Suprapubic skin (tissue), 4 donors: ENCODE measurements at regions not wholly inside any gene's neighbourhood (a gene's known extent, or its start where the extent isn't known, plus 50 kb on each side); places are given as distances from the start of the nearest gene placed in this dataset.
A peak's percentile ranks its signal among the peaks of the same experiment; 100 is the strongest.

ENCODE experiments used
- DNase-seq, 2 donors: peaks; one replicate each; pipeline ENCODE4 v3.0.0-alpha.2; 2019; ENCODE audit warnings: low spot score in 2 of 2
- H3K27ac ChIP-seq: fragments of 200-600 bp; sonication (generic); one replicate; pipeline ENCODE4 v1.5.1; 2019
- H3K27me3 ChIP-seq: fragments of 200-600 bp; sonication (generic); one replicate; pipeline ENCODE4 v1.5.1; 2019
- H3K36me3 ChIP-seq: fragments of 200-600 bp; sonication (generic); one replicate; pipeline ENCODE4 v1.5.1; 2019
- H3K4me1 ChIP-seq: fragments of 200-600 bp; sonication (generic); one replicate; pipeline ENCODE4 v1.5.1; 2019
- H3K4me3 ChIP-seq: fragments of 200-600 bp; sonication (generic); one replicate; pipeline ENCODE4 v1.5.1; 2019; ENCODE audit warnings: mild to moderate bottlenecking
- H3K9me3 ChIP-seq: fragments of 200-600 bp; sonication (generic); one replicate; pipeline ENCODE4 v1.5.1; 2019
- CTCF ChIP-seq, 2 donors: fragments of 200-600 bp in 1 of 2; fragments of 450-650 bp in 1 of 2; sonication (generic) in 1 of 2; IDR thresholded peaks; one replicate each; pipeline ENCODE4 v1.5.1; 2016 to 2019; ENCODE audit warnings: antibody characterized with exemption in 2 of 2, mild to moderate bottlenecking in 1 of 2, moderate library complexity in 1 of 2
- EP300 ChIP-seq: sonication (generic); formaldehyde crosslinking; IDR thresholded peaks from one replicate; pipeline ENCODE4 v1.6.1; 2017; ENCODE audit warnings: antibody characterized with exemption
- POLR2A ChIP-seq, 2 donors: fragments of 450-650 bp; IDR thresholded peaks; one replicate each; pipeline ENCODE4 v1.6.1; 2017; ENCODE audit warnings: antibody characterized with exemption in 2 of 2, mild to moderate bottlenecking in 2 of 2, moderate library complexity in 2 of 2
- POLR2AphosphoS5 ChIP-seq, 3 donors: sonication (generic); formaldehyde crosslinking; IDR thresholded peaks; one replicate each; pipeline ENCODE4 v1.6.1; 2017; ENCODE audit warnings: antibody characterized with exemption in 3 of 3
- WGBS: methylation state at CpG from one replicate; pipeline ENCODE4 v1.1.5; 2018; 5-methylcytosine and 5-hydroxymethylcytosine counted together

- TF ChIP-seq POLR2AphosphoS5 (IDR thresholded peaks at IDR 0.05) (no peak), POLR2A (IDR thresholded peaks at IDR 0.05) (no peak), CTCF (IDR thresholded peaks at IDR 0.05) (no peak), EP300 (no peak)
- Histone ChIP-seq H3K4me3 (no peak overlapping the region), H3K27ac (no peak overlapping the region), H3K27me3 (no peaks in the 10 kb centered on the region), H3K4me1 (no peaks in the 10 kb centered on the region), H3K36me3 (no peaks in the 10 kb centered on the region), H3K9me3 (peaks cover 33% of the 10 kb centered on the region)
- WGBS: 63% methylated on average over 3 of the region's 10 CpGs
- DNase-seq: peak; percentile 32 to 48
Observed at GRCh38 chr15:25242166-25242879, 196.5 kb downstream of the UBE3A start.

- WGBS: 91% methylated on average over 10 of the region's 15 CpGs
- H3K9me3 ChIP-seq: peaks cover 33% of the 10 kb centered on the region
- peak; percentile 40 to 75 for DNase-seq
Observed at GRCh38 chr15:25242957-25243799, 195.6 kb downstream of the UBE3A start.

GRCh38 chr15:25243800-25244097 is 195.1 kb downstream of the UBE3A start:
- TF ChIP-seq POLR2AphosphoS5 (IDR thresholded peaks at IDR 0.05) (no peak), POLR2A (IDR thresholded peaks at IDR 0.05) (no peak), CTCF (IDR thresholded peaks at IDR 0.05) (no peak), EP300 (no peak)
- Histone ChIP-seq H3K27ac (no peak overlapping the region), H3K27me3 (no peaks in the 10 kb centered on the region), H3K4me1 (no peaks in the 10 kb centered on the region), H3K36me3 (no peaks in the 10 kb centered on the region), H3K9me3 (peaks cover 32% of the 10 kb centered on the region), H3K4me3 (no peak overlapping the region)
- peak in 1 of 2 donors; percentile 59 for DNase-seq
- WGBS: 73% methylated on average over 2 of the region's 7 CpGs

More at GRCh38 chr15:25242957-25243799, 195.6 kb downstream of the UBE3A start:
- no peaks in the 10 kb centered on the region for H3K27me3 ChIP-seq
- no peaks in the 10 kb centered on the region for H3K4me1 ChIP-seq
- H3K27ac ChIP-seq: no peak overlapping the region
- TF ChIP-seq POLR2AphosphoS5 (IDR thresholded peaks at IDR 0.05): no peak
- TF ChIP-seq POLR2A (IDR thresholded peaks at IDR 0.05): no peak
- no peak for TF ChIP-seq EP300
- TF ChIP-seq CTCF (IDR thresholded peaks at IDR 0.05): no peak
- H3K36me3 ChIP-seq: no peaks in the 10 kb centered on the region
- H3K4me3 ChIP-seq: no peak overlapping the region

- peaks cover 39% of the 10 kb centered on the region for H3K9me3 ChIP-seq
Observed at GRCh38 chr15:25244731-25245585, 193.9 kb downstream of the UBE3A start.

More at GRCh38 chr15:25244731-25245585, 193.9 kb downstream of the UBE3A start:
- no peaks in the 10 kb centered on the region for H3K27me3 ChIP-seq
- no peaks in the 10 kb centered on the region for H3K36me3 ChIP-seq
- peak; percentile 38 to 69 for DNase-seq
- TF ChIP-seq POLR2A (IDR thresholded peaks at IDR 0.05) (no peak), POLR2AphosphoS5 (IDR thresholded peaks at IDR 0.05) (no peak), EP300 (no peak), CTCF (IDR thresholded peaks at IDR 0.05) (no peak)
- no peaks in the 10 kb centered on the region for H3K4me1 ChIP-seq
- H3K4me3 ChIP-seq: no peak overlapping the region
- WGBS: 88% methylated on average over 11 of the region's 15 CpGs
- H3K27ac ChIP-seq: no peak overlapping the region
